COR-L47 (cell line): ENCODE measurements at regions not wholly inside any gene's neighbourhood (a gene's known extent, or its start where the extent isn't known, plus 50 kb on each side); places are given as distances from the start of the nearest gene placed in this dataset.
"Not testable (repeated sequence)": the region's sequence is repeated elsewhere in the genome, so short reads cannot be mapped to it uniquely, and the experiment has no call there.

Experiments
- DNase-seq: peaks from one replicate; lab custom pipeline; 2025; lab: John Stamatoyannopoulos, UW

DNA sequence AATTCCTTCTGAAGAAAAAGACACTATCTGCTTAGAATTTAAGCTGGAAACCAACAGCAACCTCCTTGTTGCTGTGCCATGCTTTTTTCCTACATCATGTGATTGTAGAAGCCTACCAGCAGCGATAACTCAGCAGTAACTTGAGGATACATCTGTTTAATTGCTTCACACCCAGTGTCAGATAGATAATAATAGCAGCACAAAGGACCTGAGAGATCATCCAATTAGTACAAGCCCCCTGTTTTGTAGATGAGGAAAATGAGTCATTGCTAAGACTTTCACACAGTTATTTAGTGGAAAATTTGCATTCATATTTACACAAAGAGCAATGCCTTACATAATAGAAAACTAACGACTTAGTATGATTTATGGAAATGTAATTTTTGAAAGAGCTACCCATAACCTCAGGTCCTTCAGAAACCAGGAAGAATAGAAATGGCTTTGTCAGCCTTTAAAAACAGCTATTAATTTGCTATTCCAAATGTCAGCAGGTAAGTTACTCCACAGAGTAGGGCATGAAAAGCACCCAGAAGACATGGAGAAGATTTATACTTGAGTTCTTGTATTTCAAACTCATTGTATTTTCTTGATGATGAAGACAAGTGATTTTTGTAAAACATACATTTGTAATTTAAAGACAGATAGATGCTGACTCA, 93.7 kb upstream of the SGCG start:
- peak; percentile 45 for DNase-seq

DNA sequence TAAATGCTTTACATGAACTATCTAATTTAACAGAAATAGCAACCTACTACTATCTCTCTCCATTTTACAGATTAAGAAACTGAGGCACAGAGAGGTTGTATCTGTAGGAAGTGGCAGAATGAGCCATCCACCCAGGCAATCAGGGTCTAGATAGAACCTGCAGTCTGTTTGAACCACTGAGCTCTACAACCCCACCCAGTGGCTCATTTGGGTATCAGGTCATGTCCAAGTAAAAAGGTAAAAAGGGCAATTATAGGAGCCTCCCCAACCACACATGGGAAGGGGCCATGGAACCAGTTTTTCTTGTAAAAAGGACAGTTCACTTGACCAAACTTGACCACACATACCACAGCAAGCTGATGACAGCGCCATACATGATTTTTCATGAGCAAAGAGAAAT, 92.9 kb upstream of the SGCG start:
- peak; percentile 16 for DNase-seq

DNA sequence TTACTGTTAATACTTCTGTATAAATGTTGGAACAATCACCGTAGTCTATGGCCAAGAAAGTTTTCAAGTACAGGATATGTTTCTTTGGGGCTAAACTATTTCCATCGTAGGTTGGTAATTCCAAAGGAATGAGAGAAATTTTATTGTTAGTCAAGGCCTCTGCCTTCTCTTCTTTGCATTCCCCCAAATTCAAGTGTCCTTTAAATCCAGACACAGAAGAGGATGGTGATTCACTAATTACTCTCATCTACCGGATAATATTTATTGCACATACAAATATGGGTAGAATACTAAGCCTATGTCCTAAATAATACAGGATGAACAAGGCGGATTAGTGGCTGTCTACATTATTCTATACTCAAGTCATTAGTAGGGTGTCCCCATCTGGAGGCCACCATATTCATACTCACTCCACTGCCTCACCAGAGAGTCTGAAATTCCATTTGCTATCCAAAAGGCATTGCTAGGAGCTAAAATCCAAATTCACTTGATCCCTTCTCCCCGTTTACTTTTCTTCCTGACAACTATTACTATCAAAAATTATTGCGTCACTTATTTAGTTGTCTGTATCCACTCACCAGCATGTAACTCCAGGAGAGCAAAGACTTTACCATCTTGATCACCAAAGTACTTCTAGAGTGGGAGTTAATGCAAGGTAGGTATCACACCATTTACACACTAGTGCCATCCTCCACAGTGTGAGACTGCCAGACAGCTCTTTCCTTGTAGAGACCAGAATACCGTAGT, 82.4 kb upstream of the SGCG start:
- no peak for DNase-seq

DNA sequence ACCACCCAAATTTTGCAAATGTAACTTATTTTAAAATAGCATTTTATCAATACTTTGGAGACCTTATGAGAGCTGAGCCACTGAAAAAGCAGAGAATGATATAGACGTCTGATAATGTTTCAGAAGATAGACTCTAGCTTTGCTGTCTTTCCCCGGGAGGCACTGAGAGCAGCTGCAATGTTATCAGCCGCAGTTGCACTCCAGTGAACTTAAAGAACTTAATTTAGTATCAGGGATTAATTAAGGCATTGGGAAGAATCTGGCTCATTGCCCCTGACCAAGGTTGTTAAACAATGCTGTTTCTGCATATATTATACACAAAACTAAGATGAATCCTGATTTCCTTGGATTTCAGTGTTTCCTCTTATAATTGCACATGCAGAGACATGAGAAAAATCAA, 75.7 kb upstream of the SGCG start:
- DNase-seq, result no peak

DNA sequence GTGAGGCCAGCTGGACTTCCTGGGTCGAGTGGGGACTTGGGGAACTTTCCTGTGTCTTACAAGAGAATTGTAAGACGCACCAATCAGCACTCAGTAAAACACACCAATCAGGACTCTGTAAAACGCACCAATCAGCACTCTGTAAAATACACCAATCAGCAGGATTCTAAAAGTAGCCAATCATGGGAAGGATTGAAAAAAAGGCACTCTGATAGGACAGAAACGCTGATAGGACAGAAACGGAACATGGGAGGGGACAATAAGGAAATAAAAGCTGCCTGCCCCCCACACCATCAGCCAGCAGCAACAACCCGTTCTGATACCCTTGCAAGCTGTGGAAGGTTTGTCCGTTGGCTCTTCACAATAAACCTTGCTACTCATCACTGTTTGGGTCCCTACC, 73.1 kb upstream of the SGCG start:
- no peak for DNase-seq

DNA sequence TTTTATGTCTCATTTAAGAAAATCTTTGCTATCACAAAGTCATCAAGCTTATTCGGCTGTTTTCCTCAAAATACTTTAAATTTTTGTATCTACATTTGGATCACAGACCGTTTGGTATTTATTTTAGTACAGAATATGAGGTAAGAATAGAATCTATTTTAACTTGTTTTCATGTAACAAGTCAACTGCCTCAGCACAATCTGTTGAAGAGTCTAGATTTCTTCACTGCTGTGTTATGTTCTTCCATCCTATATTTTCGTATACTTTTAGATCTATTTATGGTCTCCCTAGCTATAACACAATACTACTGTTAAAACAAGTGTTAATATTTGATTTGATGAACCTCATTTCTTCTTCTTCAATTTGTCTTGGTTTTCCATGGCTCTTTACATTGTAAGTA, 61.6 kb upstream of the SGCG start:
- no peak for DNase-seq

DNA sequence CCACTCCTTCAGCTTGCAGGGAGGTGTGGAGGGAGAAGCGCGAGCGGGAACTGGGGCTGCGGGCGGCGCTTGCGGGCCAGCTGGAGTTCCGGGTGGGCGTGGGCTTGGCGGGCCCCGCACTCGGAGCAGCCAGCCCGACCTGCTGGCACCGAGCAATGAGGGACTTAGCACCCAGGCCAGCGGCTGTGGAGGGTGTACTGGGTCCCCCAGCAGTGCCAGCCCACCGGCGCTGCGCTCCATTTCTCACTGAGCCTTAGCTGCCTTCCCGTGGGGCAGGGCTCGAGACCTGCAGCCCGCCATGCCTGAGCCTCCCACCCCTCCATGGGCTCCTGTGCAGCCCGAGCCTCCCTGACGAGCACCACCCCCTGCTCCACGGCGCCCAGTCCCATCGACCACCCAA, 53.2 kb upstream of the SGCG start:
- DNase-seq, result not testable (repeated sequence)

DNA sequence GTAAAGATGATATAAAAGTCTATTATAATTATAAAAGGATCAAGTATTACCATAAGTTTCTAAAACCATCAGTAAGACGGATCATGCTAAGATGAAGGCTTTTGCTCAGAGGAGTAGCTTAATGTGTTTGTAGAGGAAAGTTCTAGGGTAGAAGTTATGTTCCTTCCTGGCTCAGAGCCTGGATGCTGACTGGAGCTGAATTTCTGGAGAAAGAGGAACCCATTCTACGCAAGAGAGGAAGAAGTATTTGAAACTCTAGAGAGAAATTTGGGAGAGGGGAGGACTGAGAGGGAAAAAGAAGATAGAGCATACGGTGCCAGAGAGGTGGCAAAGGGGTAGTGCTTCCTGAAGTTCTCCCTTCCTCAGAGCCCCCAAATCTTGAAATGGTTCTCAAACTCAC, 51.4 kb upstream of the SGCG start:
- no peak for DNase-seq
